ENCODE measurements at regions not wholly inside any gene's neighbourhood (a gene's known extent, or its start where the extent isn't known, plus 50 kb on each side); places are given as distances from the start of the nearest gene placed in this dataset.

GRCh38 chr5:155366096-155366495, 352.5 kb downstream of the KIF4B start (continued):
- TF ChIP-seq, protein P1, sequence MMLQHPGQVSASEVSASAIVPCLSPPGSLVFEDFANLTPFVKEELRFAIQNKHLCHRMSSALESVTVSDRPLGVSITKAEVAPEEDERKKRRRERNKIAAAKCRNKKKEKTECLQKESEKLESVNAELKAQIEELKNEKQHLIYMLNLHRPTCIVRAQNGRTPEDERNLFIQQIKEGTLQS (IDR thresholded peaks at IDR 0.05) = no peak
- TF ChIP-seq SP1 (IDR thresholded peaks at IDR 0.05; ENCODE audit: low read depth) = no peak
- no peak for TF ChIP-seq JUND (IDR thresholded peaks at IDR 0.05)
- no peak for TF ChIP-seq POLR2AphosphoS5 (IDR thresholded peaks at IDR 0.05; ENCODE audit: low read depth, low read length)
- no peak for TF ChIP-seq ZFX (IDR thresholded peaks at IDR 0.05)
- no peak for TF ChIP-seq SIN3A (IDR thresholded peaks at IDR 0.05; ENCODE audit: low read depth)

- no peak for DNase-seq (ENCODE audit: low read depth, low spot score)
- Histone ChIP-seq H3K4me2 (ENCODE audit: low read length) (no peak overlapping the region), H3K36me3 (ENCODE audit: control insufficient read depth in 1 of 2, insufficient read depth in 2 of 2, low read length in 2 of 2) (no peaks in the 10 kb centered on the region), H3K4me1 (ENCODE audit: control insufficient read depth in 1 of 2, insufficient read depth in 2 of 2, low read length in 2 of 2) (no peaks in the 10 kb centered on the region), H3K79me2 (ENCODE audit: insufficient read depth, low read length) (no peaks in the 10 kb centered on the region), H3K27me3 (ENCODE audit: insufficient read depth, low read length) (no peaks in the 10 kb centered on the region), H3K9me3 (ENCODE audit: control insufficient read depth in 1 of 2, insufficient read depth in 1 of 2, low read depth in 1 of 2, low read length in 2 of 2) (no peaks in the 10 kb centered on the region), H3K9me2 (ENCODE audit: insufficient read depth) (no peaks in the 10 kb centered on the region), H3K9ac (ENCODE audit: low read length) (no peak overlapping the region), H4K20me1 (ENCODE audit: insufficient read depth) (0 out of 2 replicates have a peak, but pooled peaks cover 4% of the 10 kb centered on the region), H3K27ac (ENCODE audit: low read depth, low read length) (no peak overlapping the region), H3K4me3 (replicated peaks in 1 of 2; ENCODE audit: low read depth in 1 of 2, low read length in 2 of 2) (no peak overlapping the region), H2AFZ (ENCODE audit: low read depth, low read length, poor library complexity, severe bottlenecking) (no peak overlapping the region)
- BruUV-seq (replicated peaks) = no TSS peak
- POLR2A ChIA-PET = no interaction called here
- intact Hi-C loops (cut with micrococcal nuclease) = no loop called here
- RAD21 ChIA-PET (ENCODE audit: low non-redundant PET in 1 of 2, low total read pairs in 2 of 2, uncharacterized antibody in 2 of 2, unreplicated experiment in 2 of 2) = no interaction called here
- ATAC-seq = no peak
- TF ChIP-seq ZFX (IDR thresholded peaks at IDR 0.05) (no peak), SRF (IDR thresholded peaks at IDR 0.05; ENCODE audit: low read depth) (no peak), TCF7L2 (IDR thresholded peaks at IDR 0.05; ENCODE audit: borderline replicate concordance, extremely low read depth, insufficient read depth, insufficient read length) (no peak), CTCF (IDR thresholded peaks at IDR 0.05 in 2 of 3, conservative IDR thresholded peaks at IDR 0.05 in 1 of 3; ENCODE audit: borderline replicate concordance in 1 of 3, insufficient read depth in 1 of 3, low read depth in 2 of 3, low read length in 2 of 3) (no peak), ZNF274 (IDR thresholded peaks at IDR 0.05; ENCODE audit: low read depth, low read length) (no peak), RAD21 (IDR thresholded peaks at IDR 0.05; ENCODE audit: low read depth) (no peak), JUND (IDR thresholded peaks at IDR 0.05) (no peak), EGR1 (IDR thresholded peaks at IDR 0.05; ENCODE audit: low read depth) (no peak), POLR2AphosphoS5 (IDR thresholded peaks at IDR 0.05; ENCODE audit: low read depth, low read length) (no peak), SIN3A (IDR thresholded peaks at IDR 0.05; ENCODE audit: low read depth) (no peak), ELF1 (IDR thresholded peaks at IDR 0.05; ENCODE audit: borderline replicate concordance, low read depth) (no peak), YY1 (IDR thresholded peaks at IDR 0.05; ENCODE audit: extremely low read depth, insufficient replicate concordance, low read depth, low read length) (no peak)
- TF ChIP-seq, protein P2, sequence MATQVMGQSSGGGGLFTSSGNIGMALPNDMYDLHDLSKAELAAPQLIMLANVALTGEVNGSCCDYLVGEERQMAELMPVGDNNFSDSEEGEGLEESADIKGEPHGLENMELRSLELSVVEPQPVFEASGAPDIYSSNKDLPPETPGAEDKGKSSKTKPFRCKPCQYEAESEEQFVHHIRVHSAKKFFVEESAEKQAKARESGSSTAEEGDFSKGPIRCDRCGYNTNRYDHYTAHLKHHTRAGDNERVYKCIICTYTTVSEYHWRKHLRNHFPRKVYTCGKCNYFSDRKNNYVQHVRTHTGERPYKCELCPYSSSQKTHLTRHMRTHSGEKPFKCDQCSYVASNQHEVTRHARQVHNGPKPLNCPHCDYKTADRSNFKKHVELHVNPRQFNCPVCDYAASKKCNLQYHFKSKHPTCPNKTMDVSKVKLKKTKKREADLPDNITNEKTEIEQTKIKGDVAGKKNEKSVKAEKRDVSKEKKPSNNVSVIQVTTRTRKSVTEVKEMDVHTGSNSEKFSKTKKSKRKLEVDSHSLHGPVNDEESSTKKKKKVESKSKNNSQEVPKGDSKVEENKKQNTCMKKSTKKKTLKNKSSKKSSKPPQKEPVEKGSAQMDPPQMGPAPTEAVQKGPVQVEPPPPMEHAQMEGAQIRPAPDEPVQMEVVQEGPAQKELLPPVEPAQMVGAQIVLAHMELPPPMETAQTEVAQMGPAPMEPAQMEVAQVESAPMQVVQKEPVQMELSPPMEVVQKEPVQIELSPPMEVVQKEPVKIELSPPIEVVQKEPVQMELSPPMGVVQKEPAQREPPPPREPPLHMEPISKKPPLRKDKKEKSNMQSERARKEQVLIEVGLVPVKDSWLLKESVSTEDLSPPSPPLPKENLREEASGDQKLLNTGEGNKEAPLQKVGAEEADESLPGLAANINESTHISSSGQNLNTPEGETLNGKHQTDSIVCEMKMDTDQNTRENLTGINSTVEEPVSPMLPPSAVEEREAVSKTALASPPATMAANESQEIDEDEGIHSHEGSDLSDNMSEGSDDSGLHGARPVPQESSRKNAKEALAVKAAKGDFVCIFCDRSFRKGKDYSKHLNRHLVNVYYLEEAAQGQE (IDR thresholded peaks at IDR 0.05; ENCODE audit: low read depth) = no peak
- TF ChIP-seq, protein P3, sequence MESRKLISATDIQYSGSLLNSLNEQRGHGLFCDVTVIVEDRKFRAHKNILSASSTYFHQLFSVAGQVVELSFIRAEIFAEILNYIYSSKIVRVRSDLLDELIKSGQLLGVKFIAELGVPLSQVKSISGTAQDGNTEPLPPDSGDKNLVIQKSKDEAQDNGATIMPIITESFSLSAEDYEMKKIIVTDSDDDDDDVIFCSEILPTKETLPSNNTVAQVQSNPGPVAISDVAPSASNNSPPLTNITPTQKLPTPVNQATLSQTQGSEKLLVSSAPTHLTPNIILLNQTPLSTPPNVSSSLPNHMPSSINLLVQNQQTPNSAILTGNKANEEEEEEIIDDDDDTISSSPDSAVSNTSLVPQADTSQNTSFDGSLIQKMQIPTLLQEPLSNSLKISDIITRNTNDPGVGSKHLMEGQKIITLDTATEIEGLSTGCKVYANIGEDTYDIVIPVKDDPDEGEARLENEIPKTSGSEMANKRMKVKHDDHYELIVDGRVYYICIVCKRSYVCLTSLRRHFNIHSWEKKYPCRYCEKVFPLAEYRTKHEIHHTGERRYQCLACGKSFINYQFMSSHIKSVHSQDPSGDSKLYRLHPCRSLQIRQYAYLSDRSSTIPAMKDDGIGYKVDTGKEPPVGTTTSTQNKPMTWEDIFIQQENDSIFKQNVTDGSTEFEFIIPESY (IDR thresholded peaks at IDR 0.05; ENCODE audit: extremely low read depth, insufficient replicate concordance, low read length) = no peak
- CTCF ChIA-PET = no interaction called here
These were observed 354.3 kb downstream of the KIF4B start for GRCh38 chr5:155367841-155368240.
